ENCODE measurements at regions not wholly inside any gene's neighbourhood (a gene's known extent, or its start where the extent isn't known, plus 50 kb on each side); places are given as distances from the start of the nearest gene placed in this dataset.

GRCh38 chr12:58470266-58471010 lies 449.9 kb downstream of the LRIG3 start:
- TF ChIP-seq, protein P1, sequence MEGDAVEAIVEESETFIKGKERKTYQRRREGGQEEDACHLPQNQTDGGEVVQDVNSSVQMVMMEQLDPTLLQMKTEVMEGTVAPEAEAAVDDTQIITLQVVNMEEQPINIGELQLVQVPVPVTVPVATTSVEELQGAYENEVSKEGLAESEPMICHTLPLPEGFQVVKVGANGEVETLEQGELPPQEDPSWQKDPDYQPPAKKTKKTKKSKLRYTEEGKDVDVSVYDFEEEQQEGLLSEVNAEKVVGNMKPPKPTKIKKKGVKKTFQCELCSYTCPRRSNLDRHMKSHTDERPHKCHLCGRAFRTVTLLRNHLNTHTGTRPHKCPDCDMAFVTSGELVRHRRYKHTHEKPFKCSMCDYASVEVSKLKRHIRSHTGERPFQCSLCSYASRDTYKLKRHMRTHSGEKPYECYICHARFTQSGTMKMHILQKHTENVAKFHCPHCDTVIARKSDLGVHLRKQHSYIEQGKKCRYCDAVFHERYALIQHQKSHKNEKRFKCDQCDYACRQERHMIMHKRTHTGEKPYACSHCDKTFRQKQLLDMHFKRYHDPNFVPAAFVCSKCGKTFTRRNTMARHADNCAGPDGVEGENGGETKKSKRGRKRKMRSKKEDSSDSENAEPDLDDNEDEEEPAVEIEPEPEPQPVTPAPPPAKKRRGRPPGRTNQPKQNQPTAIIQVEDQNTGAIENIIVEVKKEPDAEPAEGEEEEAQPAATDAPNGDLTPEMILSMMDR (conservative IDR thresholded peaks at IDR 0.05): no peak
- Mint-ChIP-seq H3K9me3 (peaks cover 16% of the 10 kb centered on the region), H3K27me3 (no peaks in the 10 kb centered on the region), H3K4me1 (ENCODE audit: unreplicated experiment) (no peaks in the 10 kb centered on the region), H3K27ac (no peak overlapping the region), H3K36me3 (no peaks in the 10 kb centered on the region), H3K4me3 (no peak overlapping the region)
- no peak for DNase-seq (ENCODE audit: extremely low spot score, unreplicated experiment)

DNA sequence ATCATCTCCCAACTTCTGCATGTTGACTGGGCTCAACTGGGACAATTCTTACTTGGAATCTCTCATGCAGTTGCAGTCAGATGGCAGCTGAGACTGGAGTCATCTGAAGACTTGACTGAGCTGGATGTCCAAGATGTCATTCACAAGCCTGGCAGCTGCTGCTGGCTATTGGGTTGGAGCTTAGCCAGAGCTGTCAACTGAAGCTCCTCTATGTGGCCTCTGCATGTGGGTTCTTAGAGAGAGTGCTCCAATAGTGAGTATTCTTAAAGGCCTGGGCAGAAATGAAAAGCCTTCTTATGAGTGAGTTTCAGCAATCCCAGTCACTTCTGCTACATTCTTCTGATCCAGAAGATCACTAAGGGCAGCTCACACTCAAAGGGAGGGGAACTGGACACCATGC lies 440.9 kb downstream of the LRIG3 start:
- TF ChIP-seq, protein P1 (conservative IDR thresholded peaks at IDR 0.05): no peak
- H3K4me1 Mint-ChIP-seq (ENCODE audit: unreplicated experiment): peaks cover 14% of the 10 kb centered on the region
- no peaks in the 10 kb centered on the region for H3K9me3 Mint-ChIP-seq
- H3K36me3 Mint-ChIP-seq: no peaks in the 10 kb centered on the region
- H3K27ac Mint-ChIP-seq: no peak overlapping the region
- no peaks in the 10 kb centered on the region for H3K27me3 Mint-ChIP-seq
- DNase-seq (ENCODE audit: extremely low spot score, unreplicated experiment): no peak
- H3K4me3 Mint-ChIP-seq: no peak overlapping the region

DNA sequence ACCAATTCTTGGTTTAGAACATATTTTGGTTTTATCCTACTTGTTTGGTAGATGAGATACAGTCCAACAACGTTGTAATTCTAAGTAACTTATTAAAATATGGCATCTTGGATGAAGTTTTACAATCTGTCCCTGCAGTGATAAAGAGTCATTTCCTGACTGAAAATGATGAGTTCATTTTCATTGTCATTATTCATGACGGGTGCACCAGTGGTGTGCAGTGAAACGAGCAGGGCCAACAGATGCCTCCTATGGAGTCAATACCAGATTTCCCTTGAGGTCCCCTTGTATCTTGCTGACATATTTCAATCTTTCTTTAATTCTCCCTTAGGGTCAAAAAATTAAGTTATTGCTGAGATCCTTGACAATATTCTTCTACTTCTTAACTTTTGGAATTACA lies 438.5 kb downstream of the LRIG3 start:
- peaks cover 19% of the 10 kb centered on the region for H3K4me1 Mint-ChIP-seq (ENCODE audit: unreplicated experiment)
- no peak overlapping the region for H3K27ac Mint-ChIP-seq
- H3K4me3 Mint-ChIP-seq: no peak overlapping the region

DNA sequence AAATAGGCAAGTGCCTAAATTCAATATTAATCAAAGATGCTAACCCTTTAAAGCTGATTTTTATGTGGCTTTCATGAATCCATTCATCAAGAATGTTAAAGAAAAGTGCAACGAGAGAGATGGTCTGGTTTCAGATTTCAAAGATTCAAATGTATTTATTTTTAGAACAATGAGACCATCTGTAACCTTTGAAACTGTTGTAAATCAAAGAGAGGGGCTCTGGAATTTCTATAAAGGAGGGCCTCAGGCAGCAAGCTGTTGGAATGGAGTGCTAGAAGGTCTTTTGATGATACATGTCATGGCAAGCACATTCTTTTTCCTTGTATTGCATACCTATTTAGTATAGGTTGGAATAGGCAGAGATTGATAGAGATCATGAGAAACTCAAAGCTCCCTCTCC lies 433.0 kb downstream of the LRIG3 start:
- peak overlapping the region; percentile 26 for H3K4me3 Mint-ChIP-seq
- H3K4me1 Mint-ChIP-seq (ENCODE audit: unreplicated experiment): peaks cover 46% of the 10 kb centered on the region
- TF ChIP-seq, protein P1 (conservative IDR thresholded peaks at IDR 0.05): no peak
- DNase-seq (ENCODE audit: extremely low spot score, unreplicated experiment): no peak
- peak overlapping the region; percentile 61 for H3K27ac Mint-ChIP-seq
- H3K36me3 Mint-ChIP-seq: no peaks in the 10 kb centered on the region
- H3K27me3 Mint-ChIP-seq: no peaks in the 10 kb centered on the region
- peaks cover 9% of the 10 kb centered on the region for H3K9me3 Mint-ChIP-seq

More for the DNA sequence above, 438.5 kb downstream of the LRIG3 start:
- no peak for DNase-seq (ENCODE audit: extremely low spot score, unreplicated experiment)
- TF ChIP-seq, protein P1 (conservative IDR thresholded peaks at IDR 0.05): no peak
- Mint-ChIP-seq H3K36me3 (no peaks in the 10 kb centered on the region), H3K27me3 (no peaks in the 10 kb centered on the region), H3K9me3 (no peaks in the 10 kb centered on the region)

DNA sequence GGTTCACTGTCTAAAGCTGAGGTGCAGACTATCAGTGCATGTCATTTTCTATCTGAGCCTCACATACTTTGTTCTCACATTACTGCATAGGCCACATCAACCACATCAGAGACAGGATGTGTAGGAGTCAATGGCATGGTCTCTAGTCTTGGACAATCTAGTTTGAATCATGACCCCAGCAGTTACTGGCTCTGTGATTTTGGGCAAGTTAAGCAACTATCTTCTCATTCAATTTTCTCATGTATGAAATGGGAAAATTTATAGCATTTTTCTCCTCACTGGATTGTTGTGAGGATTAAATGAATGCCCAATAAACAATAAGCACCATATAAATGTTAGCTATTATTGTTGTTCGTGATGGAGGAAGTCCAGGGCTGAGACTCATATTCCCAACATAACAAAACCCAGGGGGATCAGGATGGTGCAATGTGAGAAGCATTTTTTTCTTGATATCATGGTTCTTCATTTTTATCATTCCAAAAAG lies 432.6 kb downstream of the LRIG3 start:
- TF ChIP-seq, protein P1 (conservative IDR thresholded peaks at IDR 0.05): no peak
- DNase-seq (ENCODE audit: extremely low spot score, unreplicated experiment): no peak
- H3K27ac Mint-ChIP-seq: peak overlapping the region; percentile 33
- H3K36me3 Mint-ChIP-seq: no peaks in the 10 kb centered on the region
- H3K9me3 Mint-ChIP-seq: peaks cover 9% of the 10 kb centered on the region
- H3K4me1 Mint-ChIP-seq (ENCODE audit: unreplicated experiment): peaks cover 46% of the 10 kb centered on the region
- no peaks in the 10 kb centered on the region for H3K27me3 Mint-ChIP-seq
- H3K4me3 Mint-ChIP-seq: peak overlapping the region; percentile 26

All from type B pancreatic cell (in vitro differentiated cells).